Neural progenitor cell (in vitro differentiated cells): ENCODE measurements at regions not wholly inside any gene's neighbourhood (a gene's known extent, or its start where the extent isn't known, plus 50 kb on each side); places are given as distances from the start of the nearest gene placed in this dataset.

Experiments used
- EZH2 ChIP-seq: fragments of 200-600 bp; sonication (generic); IDR thresholded peaks from 2 replicates; pipeline ENCODE4 v1.6.1; 2017; ENCODE audit warnings: antibody characterized with exemption, mild to moderate bottlenecking, moderate library complexity
- EZH2phosphoT487 ChIP-seq: fragments of 200-600 bp; sonication (generic); IDR thresholded peaks from 2 replicates; pipeline ENCODE4 v1.6.1; 2017; ENCODE audit warnings: antibody characterized with exemption
- TF ChIP-seq, protein P1 (sequence below): fragments of 200-600 bp; sonication (generic); IDR thresholded peaks from 2 replicates; pipeline ENCODE4 v1.5.1; 2017; ENCODE audit warnings: antibody characterized with exemption, mild to moderate bottlenecking

DNA sequence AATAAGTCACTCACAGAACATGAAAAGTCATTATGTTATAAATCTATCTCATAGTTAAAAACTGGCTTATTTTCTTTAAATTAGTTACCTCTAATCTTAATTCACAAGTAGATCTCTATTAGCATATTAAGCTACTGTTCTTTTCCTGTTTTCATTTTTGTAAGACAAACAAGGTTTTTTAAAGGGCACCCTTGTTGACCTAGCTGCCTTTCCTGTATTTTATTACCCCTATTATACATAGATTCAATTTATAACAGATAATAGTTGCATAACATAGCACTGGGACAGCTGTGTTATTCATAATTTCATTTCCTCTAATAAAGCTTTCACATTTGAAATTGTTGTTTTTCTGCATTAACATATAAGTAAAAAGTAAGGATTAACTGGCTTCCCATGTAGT, 1500.7 kb upstream of the FLRT2 start:
- TF ChIP-seq, protein P1, sequence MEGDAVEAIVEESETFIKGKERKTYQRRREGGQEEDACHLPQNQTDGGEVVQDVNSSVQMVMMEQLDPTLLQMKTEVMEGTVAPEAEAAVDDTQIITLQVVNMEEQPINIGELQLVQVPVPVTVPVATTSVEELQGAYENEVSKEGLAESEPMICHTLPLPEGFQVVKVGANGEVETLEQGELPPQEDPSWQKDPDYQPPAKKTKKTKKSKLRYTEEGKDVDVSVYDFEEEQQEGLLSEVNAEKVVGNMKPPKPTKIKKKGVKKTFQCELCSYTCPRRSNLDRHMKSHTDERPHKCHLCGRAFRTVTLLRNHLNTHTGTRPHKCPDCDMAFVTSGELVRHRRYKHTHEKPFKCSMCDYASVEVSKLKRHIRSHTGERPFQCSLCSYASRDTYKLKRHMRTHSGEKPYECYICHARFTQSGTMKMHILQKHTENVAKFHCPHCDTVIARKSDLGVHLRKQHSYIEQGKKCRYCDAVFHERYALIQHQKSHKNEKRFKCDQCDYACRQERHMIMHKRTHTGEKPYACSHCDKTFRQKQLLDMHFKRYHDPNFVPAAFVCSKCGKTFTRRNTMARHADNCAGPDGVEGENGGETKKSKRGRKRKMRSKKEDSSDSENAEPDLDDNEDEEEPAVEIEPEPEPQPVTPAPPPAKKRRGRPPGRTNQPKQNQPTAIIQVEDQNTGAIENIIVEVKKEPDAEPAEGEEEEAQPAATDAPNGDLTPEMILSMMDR = no peak
- TF ChIP-seq EZH2 (no peak), EZH2phosphoT487 (no peak)
